OCI-LY7 (cell line): ENCODE measurements at regions not wholly inside any gene's neighbourhood (a gene's known extent, or its start where the extent isn't known, plus 50 kb on each side); places are given as distances from the start of the nearest gene placed in this dataset.

ENCODE experiments used
- EZH2phosphoT487 ChIP-seq: fragments of 200-600 bp; sonication (generic); IDR thresholded peaks from 2 replicates; pipeline ENCODE4 v1.6.1; 2018; ENCODE audit warnings: low read depth, borderline replicate concordance, mild to moderate bottlenecking, mixed run types, antibody characterized with exemption, low read length, moderate library complexity, mixed read lengths
- TF ChIP-seq, protein P1 (sequence below): fragments of 200-600 bp; sonication (generic); conservative IDR thresholded peaks from 2 replicates; pipeline ENCODE4 v1.5.1; 2014; ENCODE audit warnings: mild to moderate bottlenecking, antibody characterized with exemption, low read length, moderate library complexity, mixed read lengths

DNA sequence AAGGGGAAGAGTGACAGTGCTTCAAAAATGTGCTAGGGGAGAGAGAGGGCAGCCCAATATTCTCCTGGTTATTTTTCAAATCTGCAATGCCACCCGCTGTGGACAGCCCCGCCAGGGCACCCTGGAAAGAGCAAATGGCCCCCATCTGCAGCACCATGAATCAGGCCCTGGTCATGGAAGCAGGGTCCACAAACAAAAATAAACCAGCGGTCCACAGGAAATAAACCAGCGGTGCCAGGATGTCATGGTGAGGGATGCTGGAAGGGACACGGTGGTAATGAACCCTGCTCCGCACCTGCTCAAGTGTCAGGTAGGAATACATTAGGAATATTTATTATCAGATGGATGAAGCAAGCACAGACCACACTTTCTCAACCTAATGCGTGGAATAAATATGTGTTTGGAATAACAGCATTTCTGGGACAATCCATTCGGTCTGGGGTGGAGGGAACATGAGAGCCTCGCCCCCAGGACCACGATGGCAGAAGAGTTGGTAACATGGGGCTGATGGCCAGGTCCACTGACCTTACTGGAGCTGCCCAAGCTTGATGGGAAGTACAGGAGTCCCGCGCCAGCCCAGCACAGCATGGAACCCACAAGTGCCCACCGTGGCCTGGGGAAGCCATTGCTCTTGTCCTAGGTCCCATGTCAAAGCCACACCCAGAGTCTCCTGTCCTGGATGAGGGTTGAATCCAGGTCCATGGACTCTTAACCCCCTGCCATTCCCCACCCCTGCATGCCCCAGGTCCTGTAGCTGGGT is 181.7 kb downstream of the BRD1 start:
- TF ChIP-seq, protein P1, sequence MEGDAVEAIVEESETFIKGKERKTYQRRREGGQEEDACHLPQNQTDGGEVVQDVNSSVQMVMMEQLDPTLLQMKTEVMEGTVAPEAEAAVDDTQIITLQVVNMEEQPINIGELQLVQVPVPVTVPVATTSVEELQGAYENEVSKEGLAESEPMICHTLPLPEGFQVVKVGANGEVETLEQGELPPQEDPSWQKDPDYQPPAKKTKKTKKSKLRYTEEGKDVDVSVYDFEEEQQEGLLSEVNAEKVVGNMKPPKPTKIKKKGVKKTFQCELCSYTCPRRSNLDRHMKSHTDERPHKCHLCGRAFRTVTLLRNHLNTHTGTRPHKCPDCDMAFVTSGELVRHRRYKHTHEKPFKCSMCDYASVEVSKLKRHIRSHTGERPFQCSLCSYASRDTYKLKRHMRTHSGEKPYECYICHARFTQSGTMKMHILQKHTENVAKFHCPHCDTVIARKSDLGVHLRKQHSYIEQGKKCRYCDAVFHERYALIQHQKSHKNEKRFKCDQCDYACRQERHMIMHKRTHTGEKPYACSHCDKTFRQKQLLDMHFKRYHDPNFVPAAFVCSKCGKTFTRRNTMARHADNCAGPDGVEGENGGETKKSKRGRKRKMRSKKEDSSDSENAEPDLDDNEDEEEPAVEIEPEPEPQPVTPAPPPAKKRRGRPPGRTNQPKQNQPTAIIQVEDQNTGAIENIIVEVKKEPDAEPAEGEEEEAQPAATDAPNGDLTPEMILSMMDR: no peak
- TF ChIP-seq EZH2phosphoT487: no peak
